Neural progenitor cell (in vitro differentiated cells): ENCODE measurements at regions not wholly inside any gene's neighbourhood (a gene's known extent, or its start where the extent isn't known, plus 50 kb on each side); places are given as distances from the start of the nearest gene placed in this dataset.

Source experiments
- DNase-seq: peaks from one replicate; pipeline ENCODE4 v3.0.0-alpha.2; 2016; ENCODE audit warnings: low spot score
- H2AFZ ChIP-seq: fragments of 200-600 bp; sonication (generic); replicated peaks from 2 replicates; pipeline ENCODE4 v1.6.1; 2016; ENCODE audit warnings: antibody characterized with exemption
- H3F3A ChIP-seq: fragments of 200-600 bp; sonication (generic); 2 replicates; pipeline ENCODE4 v1.6.1; 2016; ENCODE audit warnings: antibody characterized with exemption, low read depth
- H3K27ac ChIP-seq: fragments of 200-600 bp; sonication (generic); 2 replicates; pipeline ENCODE4 v1.5.1; 2016; ENCODE audit warnings: mild to moderate bottlenecking
- H3K27me3 ChIP-seq: fragments of 200-600 bp; sonication (generic); 2 replicates; pipeline ENCODE4 v1.6.1; 2016; ENCODE audit warnings: mild to moderate bottlenecking, moderate library complexity
- H3K36me3 ChIP-seq: fragments of 200-600 bp; sonication (generic); 2 replicates; pipeline ENCODE4 v1.5.1; 2016
- H3K4me1 ChIP-seq: fragments of 200-600 bp; sonication (generic); 2 replicates; pipeline ENCODE4 v1.6.1; 2016; ENCODE audit warnings: mixed run types
- H3K4me2 ChIP-seq: fragments of 200-600 bp; sonication (generic); 2 replicates; pipeline ENCODE4 v1.6.1; 2016
- H3K4me3 ChIP-seq: fragments of 200-600 bp; sonication (generic); 2 replicates; pipeline ENCODE4 v1.5.1; 2016
- H3K79me2 ChIP-seq: fragments of 200-600 bp; sonication (generic); 2 replicates; pipeline ENCODE4 v1.6.1; 2016; ENCODE audit warnings: low read depth
- H3K9ac ChIP-seq: fragments of 200-600 bp; sonication (generic); 2 replicates; pipeline ENCODE4 v1.6.1; 2016
- H3K9me3 ChIP-seq: fragments of 200-600 bp; sonication (generic); 2 replicates; pipeline ENCODE4 v1.5.1; 2016; ENCODE audit warnings: low read depth
- H4K20me1 ChIP-seq: fragments of 200-600 bp; sonication (generic); 2 replicates; pipeline ENCODE4 v1.6.1; 2016; ENCODE audit warnings: low read depth
- H3K27ac Mint-ChIP-seq: 3 replicates; pipeline ENCODE4 v1.8.0; 2021; ENCODE audit warnings: mixed read lengths
- H3K27me3 Mint-ChIP-seq: 2 replicates; pipeline ENCODE4 v1.8.0; 2022; ENCODE audit warnings: low read depth, mild to moderate bottlenecking, inconsistent platforms, moderate library complexity, mixed read lengths; ENCODE audit not compliant: insufficient read depth
- H3K36me3 Mint-ChIP-seq: 3 replicates; pipeline ENCODE4 v1.8.0; 2021; ENCODE audit warnings: mixed read lengths
- H3K4me1 Mint-ChIP-seq: 3 replicates; pipeline ENCODE4 v1.8.0; 2021; ENCODE audit warnings: mixed read lengths
- H3K4me3 Mint-ChIP-seq: 3 replicates; pipeline ENCODE4 v1.8.0; 2021; ENCODE audit warnings: mild to moderate bottlenecking, moderate library complexity, mixed read lengths
- H3K9me3 Mint-ChIP-seq: 3 replicates; pipeline ENCODE4 v1.8.0; 2020; ENCODE audit warnings: mixed read lengths
- EZH2 ChIP-seq: fragments of 200-600 bp; sonication (generic); IDR thresholded peaks from 2 replicates; pipeline ENCODE4 v1.6.1; 2017; ENCODE audit warnings: antibody characterized with exemption, mild to moderate bottlenecking, moderate library complexity
- EZH2phosphoT487 ChIP-seq: fragments of 200-600 bp; sonication (generic); IDR thresholded peaks from 2 replicates; pipeline ENCODE4 v1.6.1; 2017; ENCODE audit warnings: antibody characterized with exemption
- TF ChIP-seq, protein P1 (sequence below): fragments of 200-600 bp; sonication (generic); IDR thresholded peaks from 2 replicates; pipeline ENCODE4 v1.5.1; 2017; ENCODE audit warnings: antibody characterized with exemption, mild to moderate bottlenecking

- Histone ChIP-seq H3K79me2 (no peaks in the 10 kb centered on the region), H3K4me3 (no peak overlapping the region), H4K20me1 (no peaks in the 10 kb centered on the region), H3F3A (no peaks in the 10 kb centered on the region), H3K9ac (no peak overlapping the region), H3K4me2 (no peak overlapping the region), H3K36me3 (no peaks in the 10 kb centered on the region), H2AFZ (no peak overlapping the region), H3K4me1 (no peaks in the 10 kb centered on the region), H3K27ac (no peak overlapping the region), H3K9me3 (no peaks in the 10 kb centered on the region), H3K27me3 (no peaks in the 10 kb centered on the region)
- H3K27ac Mint-ChIP-seq, result no peak overlapping the region
- H3K36me3 Mint-ChIP-seq, result no peaks in the 10 kb centered on the region
- H3K4me1 Mint-ChIP-seq, result no peaks in the 10 kb centered on the region
- TF ChIP-seq EZH2 (no peak), EZH2phosphoT487 (no peak)
- TF ChIP-seq, protein P1, sequence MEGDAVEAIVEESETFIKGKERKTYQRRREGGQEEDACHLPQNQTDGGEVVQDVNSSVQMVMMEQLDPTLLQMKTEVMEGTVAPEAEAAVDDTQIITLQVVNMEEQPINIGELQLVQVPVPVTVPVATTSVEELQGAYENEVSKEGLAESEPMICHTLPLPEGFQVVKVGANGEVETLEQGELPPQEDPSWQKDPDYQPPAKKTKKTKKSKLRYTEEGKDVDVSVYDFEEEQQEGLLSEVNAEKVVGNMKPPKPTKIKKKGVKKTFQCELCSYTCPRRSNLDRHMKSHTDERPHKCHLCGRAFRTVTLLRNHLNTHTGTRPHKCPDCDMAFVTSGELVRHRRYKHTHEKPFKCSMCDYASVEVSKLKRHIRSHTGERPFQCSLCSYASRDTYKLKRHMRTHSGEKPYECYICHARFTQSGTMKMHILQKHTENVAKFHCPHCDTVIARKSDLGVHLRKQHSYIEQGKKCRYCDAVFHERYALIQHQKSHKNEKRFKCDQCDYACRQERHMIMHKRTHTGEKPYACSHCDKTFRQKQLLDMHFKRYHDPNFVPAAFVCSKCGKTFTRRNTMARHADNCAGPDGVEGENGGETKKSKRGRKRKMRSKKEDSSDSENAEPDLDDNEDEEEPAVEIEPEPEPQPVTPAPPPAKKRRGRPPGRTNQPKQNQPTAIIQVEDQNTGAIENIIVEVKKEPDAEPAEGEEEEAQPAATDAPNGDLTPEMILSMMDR, result no peak
- H3K27me3 Mint-ChIP-seq, result peaks cover 2% of the 10 kb centered on the region
- DNase-seq, result no peak
- no peak overlapping the region for H3K4me3 Mint-ChIP-seq
- no peaks in the 10 kb centered on the region for H3K9me3 Mint-ChIP-seq
Observed at GRCh38 chr11:128098781-128099180, 488.6 kb downstream of the ETS1 start.

DNA sequence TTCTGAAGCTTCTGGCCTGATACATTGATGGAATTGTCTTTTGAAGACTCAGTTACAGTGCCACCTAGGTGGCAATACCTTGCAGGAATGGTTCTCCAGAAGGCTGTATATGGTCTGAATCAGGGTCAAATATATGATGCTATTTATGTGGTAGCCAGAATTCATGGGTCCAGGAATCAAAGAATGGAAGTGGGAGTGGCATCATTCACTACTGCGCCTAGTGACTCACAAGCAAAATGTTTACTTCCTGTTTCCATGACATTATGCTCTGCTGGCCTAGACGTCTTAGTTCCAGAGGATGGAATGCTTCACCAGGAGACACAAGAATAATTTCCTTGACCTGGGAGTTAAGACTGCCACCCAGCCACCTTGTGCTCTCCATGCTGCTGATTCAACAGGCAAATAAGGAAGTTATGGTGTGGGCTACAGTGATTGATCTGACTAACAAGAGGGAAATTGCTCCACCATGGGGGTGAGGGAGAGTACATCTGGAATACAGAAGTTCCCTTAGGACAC, 491.8 kb downstream of the ETS1 start:
- Histone ChIP-seq H3K36me3 (peaks cover 4% of the 10 kb centered on the region), H3K9ac (no peak overlapping the region), H3K79me2 (no peaks in the 10 kb centered on the region), H4K20me1 (no peaks in the 10 kb centered on the region), H3K27ac (no peak overlapping the region), H3K4me2 (no peak overlapping the region), H3K27me3 (no peaks in the 10 kb centered on the region), H3K4me3 (no peak overlapping the region), H3F3A (no peaks in the 10 kb centered on the region), H3K9me3 (peaks cover 4% of the 10 kb centered on the region), H2AFZ (no peak overlapping the region), H3K4me1 (no peaks in the 10 kb centered on the region)
- H3K27ac Mint-ChIP-seq, result no peak overlapping the region
- H3K9me3 Mint-ChIP-seq, result no peaks in the 10 kb centered on the region
- no peak overlapping the region for H3K4me3 Mint-ChIP-seq
- TF ChIP-seq EZH2phosphoT487 (no peak), EZH2 (no peak)
- H3K27me3 Mint-ChIP-seq, result peaks cover 4% of the 10 kb centered on the region
- no peaks in the 10 kb centered on the region for H3K36me3 Mint-ChIP-seq
- no peak for DNase-seq
- no peaks in the 10 kb centered on the region for H3K4me1 Mint-ChIP-seq

- H3K4me3 ChIP-seq, result no peak overlapping the region
- H3K4me3 Mint-ChIP-seq, result no peak overlapping the region
- no peak overlapping the region for H3K27ac ChIP-seq
- H3K36me3 ChIP-seq, result peaks cover 13% of the 10 kb centered on the region
- no peaks in the 10 kb centered on the region for H3K79me2 ChIP-seq
- no peaks in the 10 kb centered on the region for H3K4me1 Mint-ChIP-seq
- no peaks in the 10 kb centered on the region for H3K4me1 ChIP-seq
- H2AFZ ChIP-seq, result no peak overlapping the region
- peaks cover 2% of the 10 kb centered on the region for H3K27me3 Mint-ChIP-seq
- no peak for TF ChIP-seq EZH2
- H3K9me3 ChIP-seq, result peaks cover 14% of the 10 kb centered on the region
- no peak overlapping the region for H3K4me2 ChIP-seq
- no peak for DNase-seq
- H3K36me3 Mint-ChIP-seq, result peaks cover 2% of the 10 kb centered on the region
- H3F3A ChIP-seq, result no peaks in the 10 kb centered on the region
- H4K20me1 ChIP-seq, result no peaks in the 10 kb centered on the region
- peaks cover 5% of the 10 kb centered on the region for H3K9me3 Mint-ChIP-seq
- no peak overlapping the region for H3K27ac Mint-ChIP-seq
- no peak overlapping the region for H3K9ac ChIP-seq
- no peaks in the 10 kb centered on the region for H3K27me3 ChIP-seq
Observed at GRCh38 chr11:128093689-128094088, 493.7 kb downstream of the ETS1 start.

DNA sequence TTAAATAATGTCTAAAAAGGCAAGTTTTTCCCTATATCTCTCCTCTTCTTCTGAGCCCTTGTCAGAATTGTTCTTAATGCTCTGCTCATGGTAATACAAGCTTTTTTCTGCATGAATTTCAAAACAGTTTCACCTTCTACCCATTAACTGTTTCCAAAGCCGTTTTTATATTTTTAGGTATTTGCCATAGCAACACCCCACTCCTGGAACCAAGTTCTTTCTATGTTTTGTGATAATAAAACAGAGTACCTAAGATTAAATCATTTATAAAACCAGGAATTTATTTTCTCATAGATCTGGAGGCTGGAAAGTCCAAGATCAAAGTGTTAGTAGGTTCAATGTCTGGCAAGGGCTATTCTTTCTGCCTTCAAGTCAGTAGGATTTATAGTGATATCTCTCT, 497.4 kb downstream of the ETS1 start:
- TF ChIP-seq EZH2, result no peak
- no peak for TF ChIP-seq EZH2phosphoT487
- TF ChIP-seq, protein P1, result no peak
- Histone ChIP-seq H3K4me1 (no peaks in the 10 kb centered on the region), H2AFZ (no peak overlapping the region), H3K4me2 (no peak overlapping the region), H3K9me3 (peaks cover 14% of the 10 kb centered on the region), H3K27me3 (no peaks in the 10 kb centered on the region), H3K36me3 (peaks cover 13% of the 10 kb centered on the region), H4K20me1 (no peaks in the 10 kb centered on the region), H3F3A (no peaks in the 10 kb centered on the region), H3K4me3 (no peak overlapping the region), H3K79me2 (no peaks in the 10 kb centered on the region), H3K27ac (no peak overlapping the region), H3K9ac (no peak overlapping the region)
- Mint-ChIP-seq H3K4me1 (no peaks in the 10 kb centered on the region), H3K27ac (no peak overlapping the region), H3K4me3 (no peak overlapping the region), H3K27me3 (peaks cover 2% of the 10 kb centered on the region), H3K9me3 (peaks cover 5% of the 10 kb centered on the region), H3K36me3 (peaks cover 2% of the 10 kb centered on the region)
- no peak for DNase-seq
